LHCN-M2 (cell line): ENCODE measurements at regions not wholly inside any gene's neighbourhood (a gene's known extent, or its start where the extent isn't known, plus 50 kb on each side); places are given as distances from the start of the nearest gene placed in this dataset.

Experiments used
- DNase-seq: peaks from one replicate; pipeline ENCODE4 v3.0.0-alpha.2; 2012; ENCODE audit warnings: low read depth

GRCh38 chr10:62873866-62874265, 57.7 kb upstream of the EGR2 start:
- no peak for DNase-seq

- no peak for DNase-seq
Measured at GRCh38 chr10:62870866-62871265, 54.7 kb upstream of the EGR2 start.

- DNase-seq, result no peak
Measured at GRCh38 chr10:62869958-62870357, 53.8 kb upstream of the EGR2 start.

- no peak for DNase-seq
Measured at GRCh38 chr10:62866941-62867340, 50.8 kb upstream of the EGR2 start.

GRCh38 chr10:62866451-62866850, 50.3 kb upstream of the EGR2 start:
- DNase-seq, result no peak
